ENCODE measurements at regions not wholly inside any gene's neighbourhood (a gene's known extent, or its start where the extent isn't known, plus 50 kb on each side); places are given as distances from the start of the nearest gene placed in this dataset.

GRCh38 chr22:19629720-19630419, 84.4 kb upstream of the SEPTIN5 start:
- no peak for TF ChIP-seq POLR2A (IDR thresholded peaks at IDR 0.05; ENCODE audit: low read depth, low read length)
- TF ChIP-seq TAF1 (IDR thresholded peaks at IDR 0.05; ENCODE audit: borderline replicate concordance, low read depth, low read length), result no peak
